Testis (tissue), 2 donors: ENCODE measurements at regions not wholly inside any gene's neighbourhood (a gene's known extent, or its start where the extent isn't known, plus 50 kb on each side); places are given as distances from the start of the nearest gene placed in this dataset.

Source experiments
- DNase-seq: peaks from one replicate; pipeline ENCODE4 v3.0.0-alpha.2; 2019
- H3K27ac ChIP-seq, 2 donors: fragments of 200-600 bp; sonication (generic); one replicate each; pipeline ENCODE4 v1.5.1; 2019
- H3K27me3 ChIP-seq: fragments of 200-600 bp; sonication (generic); one replicate; pipeline ENCODE4 v1.5.1; 2019
- H3K36me3 ChIP-seq: fragments of 200-600 bp; sonication (generic); one replicate; pipeline ENCODE4 v1.5.1; 2017; ENCODE audit warnings: low read depth; ENCODE audit errors: missing control alignments
- H3K4me1 ChIP-seq: fragments of 200-600 bp; sonication (generic); one replicate; pipeline ENCODE4 v1.5.1; 2019
- H3K4me3 ChIP-seq, 2 donors: fragments of 200-600 bp; sonication (generic); one replicate each; pipeline ENCODE4 v1.5.1; 2017 to 2019
- H3K9me3 ChIP-seq: fragments of 200-600 bp; sonication (generic); one replicate; pipeline ENCODE4 v1.5.1; 2017
- CTCF ChIP-seq, 3 experiments: fragments of 450-650 bp in 2 of 3; fragments of 200-600 bp in 1 of 3; sonication (generic) in 1 of 3; IDR thresholded peaks; one replicate each; pipeline ENCODE4 v1.5.1; 2016 to 2019; ENCODE audit warnings: antibody characterized with exemption in 3 of 3, mild to moderate bottlenecking in 2 of 3, moderate library complexity in 1 of 3
- POLR2A ChIP-seq: fragments of 450-650 bp; IDR thresholded peaks from one replicate; pipeline ENCODE4 v1.6.1; 2017; ENCODE audit warnings: antibody characterized with exemption, mild to moderate bottlenecking, moderate library complexity
- WGBS, 2 donors: methylation state at CpG; one replicate each; pipeline ENCODE4 v1.1.5; 2018; 5-methylcytosine and 5-hydroxymethylcytosine counted together
- intact Hi-C: fragments of 100-400 bp; cut with DNase I; formaldehyde crosslinking; loops from one replicate; pipeline ENCODE4 v1.15.1; 2023; ENCODE audit warnings: low total_unique reads

- Histone ChIP-seq H3K9me3 (no peaks in the 10 kb centered on the region), H3K4me1 (no peaks in the 10 kb centered on the region), H3K27me3 (no peaks in the 10 kb centered on the region), H3K4me3 (no peak overlapping the region), H3K36me3 (no peaks in the 10 kb centered on the region), H3K27ac (no peak overlapping the region)
- intact Hi-C loops, result no loop called here
- DNase-seq, result no peak
- WGBS, 2 donors, result 84 to 89% methylated on average over 2 of the region's 2 CpGs
- TF ChIP-seq POLR2A, result no peak
- TF ChIP-seq CTCF (IDR thresholded peaks at IDR 0.05), result no peak
These were observed 125.1 kb downstream of the RAP2A start for GRCh38 chr13:97559030-97559429.

DNA sequence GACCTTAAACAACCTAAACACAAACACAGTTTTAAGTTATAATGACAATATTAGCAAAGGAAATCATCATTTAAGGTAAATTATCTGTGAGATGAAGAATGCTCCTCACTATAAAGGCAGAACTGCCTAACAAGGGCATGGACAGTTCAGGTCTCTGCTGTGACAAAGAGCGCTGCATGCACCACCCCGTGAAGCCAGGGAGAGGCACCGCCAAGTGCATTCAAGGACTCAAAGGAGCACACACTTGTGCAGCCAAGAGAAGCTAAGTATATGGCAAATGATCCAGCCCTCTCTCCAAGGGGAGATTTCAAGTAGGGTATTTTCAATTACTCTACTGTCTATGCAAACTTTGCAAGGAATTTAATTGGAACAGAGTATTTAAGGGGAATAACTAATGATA, 126.0 kb downstream of the RAP2A start:
- H3K36me3 ChIP-seq, result no peaks in the 10 kb centered on the region
- WGBS, 2 donors, result 89% methylated on average over 3 of the region's 3 CpGs

DNA sequence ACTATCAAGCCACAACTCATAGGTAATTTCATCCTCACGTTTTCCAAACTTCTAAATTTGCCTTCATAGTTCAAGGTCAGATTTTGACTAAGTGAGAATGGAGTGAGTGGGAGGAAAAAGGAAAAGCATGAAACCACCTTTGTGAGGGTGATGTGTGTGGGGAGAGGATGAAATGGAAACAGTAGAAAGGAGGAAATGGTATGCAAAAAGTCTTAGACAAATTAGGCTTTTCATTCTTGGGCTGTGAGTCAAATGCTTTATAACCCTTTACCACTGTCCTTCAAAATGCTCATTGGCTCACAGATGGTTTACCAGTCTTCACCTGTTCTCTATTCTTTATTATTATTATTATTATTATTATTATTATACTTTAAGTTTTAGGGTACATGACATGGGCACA, 127.2 kb downstream of the RAP2A start:
- TF ChIP-seq CTCF (IDR thresholded peaks at IDR 0.05), result no peak
- no peaks in the 10 kb centered on the region for H3K4me1 ChIP-seq
- H3K9me3 ChIP-seq, result no peaks in the 10 kb centered on the region
- no peak overlapping the region for H3K4me3 ChIP-seq
- WGBS, 2 donors, result 34 to 42% methylated on average over 1 of the region's 1 CpG
- no peaks in the 10 kb centered on the region for H3K27me3 ChIP-seq
- no peak overlapping the region for H3K27ac ChIP-seq
- intact Hi-C loops, result no loop called here
- no peak for DNase-seq
- H3K36me3 ChIP-seq, result no peaks in the 10 kb centered on the region

More for the DNA sequence above, 126.0 kb downstream of the RAP2A start:
- no peak for DNase-seq
- no peak for TF ChIP-seq CTCF (IDR thresholded peaks at IDR 0.05)
- TF ChIP-seq POLR2A, result no peak
- Histone ChIP-seq H3K4me1 (no peaks in the 10 kb centered on the region), H3K4me3 (no peak overlapping the region), H3K27ac (no peak overlapping the region), H3K9me3 (no peaks in the 10 kb centered on the region), H3K27me3 (no peaks in the 10 kb centered on the region)
- intact Hi-C loops, result no loop called here

- Histone ChIP-seq H3K36me3 (no peaks in the 10 kb centered on the region), H3K9me3 (no peaks in the 10 kb centered on the region), H3K27me3 (no peaks in the 10 kb centered on the region), H3K27ac (no peak overlapping the region), H3K4me1 (no peaks in the 10 kb centered on the region), H3K4me3 (no peak overlapping the region)
- intact Hi-C loops, result no loop called here
- no peak for DNase-seq
- 57 to 76% methylated on average over 1 of the region's 1 CpG for WGBS, 2 donors
- TF ChIP-seq POLR2A (no peak), CTCF (IDR thresholded peaks at IDR 0.05) (no peak)
These were observed 129.0 kb downstream of the RAP2A start for GRCh38 chr13:97562962-97563361.

GRCh38 chr13:97564956-97565355, 131.0 kb downstream of the RAP2A start:
- H3K27ac ChIP-seq, result no peak overlapping the region
- WGBS, 2 donors, result 81 to 83% methylated on average over 5 of the region's 5 CpGs
- TF ChIP-seq POLR2A (no peak), CTCF (IDR thresholded peaks at IDR 0.05) (no peak)
- intact Hi-C loops, result no loop called here
- no peaks in the 10 kb centered on the region for H3K27me3 ChIP-seq
- no peaks in the 10 kb centered on the region for H3K36me3 ChIP-seq
- H3K4me1 ChIP-seq, result peaks cover 3% of the 10 kb centered on the region
- no peak overlapping the region for H3K4me3 ChIP-seq
- no peaks in the 10 kb centered on the region for H3K9me3 ChIP-seq
- no peak for DNase-seq
